HEK293 (cell line): ENCODE measurements at regions not wholly inside any gene's neighbourhood (a gene's known extent, or its start where the extent isn't known, plus 50 kb on each side); places are given as distances from the start of the nearest gene placed in this dataset.

Experiments used
- CTCF ChIA-PET: fragments of 350-600 bp; formaldehyde crosslinking; extraction: SDS; loops from one replicate; lab custom pipeline; 2021; ENCODE audit warnings: antibody characterized with exemption; lab: Yijun Ruan, JAX
- POLR2A ChIA-PET: fragments of 300-600 bp; formaldehyde crosslinking; extraction: SDS; loops from one replicate; lab custom pipeline; 2020; ENCODE audit warnings: antibody characterized with exemption, inconsistent platforms; lab: Yijun Ruan, JAX
- H3K27ac ChIP-seq: fragments of 200-500 bp; sonication (Bioruptor generic); 2 replicates; pipeline ENCODE4 v1.5.1; 2014; ENCODE audit warnings: low read depth, low read length, control low read depth, inconsistent platforms; ENCODE audit errors: extremely low read depth
- H3K36me3 ChIP-seq, 2 experiments: fragments of 200-500 bp in 1 of 2; sonication (Bioruptor generic) in 1 of 2; 1 replicate in 1 of 2; 2 replicates in 1 of 2; pipeline ENCODE4 v1.5.1; 2014 to 2017; ENCODE audit warnings: inconsistent platforms in 2 of 2, low read length in 2 of 2; ENCODE audit not compliant: control insufficient read depth in 2 of 2, insufficient read depth in 1 of 2
- H3K4me1 ChIP-seq: fragments of 200-500 bp; sonication (Bioruptor generic); 2 replicates; pipeline ENCODE4 v1.5.1; 2014; ENCODE audit warnings: mild to moderate bottlenecking, low read length, inconsistent platforms; ENCODE audit not compliant: control insufficient read depth, insufficient read depth
- H3K4me3 ChIP-seq: 2 replicates; pipeline ENCODE4 v1.5.1; 2011; ENCODE audit warnings: low read depth, mild to moderate bottlenecking, control low read depth, low read length, moderate library complexity
- H3K9me3 ChIP-seq: fragments of 200-500 bp; sonication (Bioruptor generic); 2 replicates; pipeline ENCODE4 v1.5.1; 2014; ENCODE audit warnings: low read depth, low read length, inconsistent platforms; ENCODE audit not compliant: control insufficient read depth, insufficient read depth
- GLI4 ChIP-seq: fragments of 450-650 bp; formaldehyde crosslinking; IDR thresholded peaks from 2 replicates; pipeline ENCODE4 v1.5.1; 2016; ENCODE audit warnings: missing biosample characterization, missing genetic modification characterization
- GLIS2 ChIP-seq: fragments of 450-650 bp; formaldehyde crosslinking; IDR thresholded peaks from 2 replicates; pipeline ENCODE4 v1.5.1; 2016; ENCODE audit warnings: missing biosample characterization, missing genetic modification characterization
- KLF10 ChIP-seq: fragments of 450-650 bp; IDR thresholded peaks from 2 replicates; pipeline ENCODE4 v1.5.1; 2018; ENCODE audit warnings: missing biosample characterization, mild to moderate bottlenecking, missing genetic modification characterization
- PRDM4 ChIP-seq: fragments of 450-650 bp; formaldehyde crosslinking; IDR thresholded peaks from 2 replicates; pipeline ENCODE4 v1.5.1; 2017; ENCODE audit warnings: missing biosample characterization, missing genetic modification characterization
- REPIN1 ChIP-seq: fragments of 450-650 bp; formaldehyde crosslinking; IDR thresholded peaks from 2 replicates; pipeline ENCODE4 v1.5.1; 2017; ENCODE audit warnings: missing biosample characterization, missing genetic modification characterization, low read depth
- SCRT2 ChIP-seq: fragments of 450-650 bp; formaldehyde crosslinking; IDR thresholded peaks from 2 replicates; pipeline ENCODE4 v1.5.1; 2016; ENCODE audit warnings: missing biosample characterization, missing genetic modification characterization
- SP2 ChIP-seq: fragments of 450-650 bp; formaldehyde crosslinking; IDR thresholded peaks from 2 replicates; pipeline ENCODE4 v1.5.1; 2016; ENCODE audit warnings: missing biosample characterization, missing genetic modification characterization
- ZBTB1 ChIP-seq: fragments of 450-650 bp; formaldehyde crosslinking; IDR thresholded peaks from 2 replicates; pipeline ENCODE4 v1.5.1; 2016; ENCODE audit warnings: missing biosample characterization, missing genetic modification characterization
- ZBTB20 ChIP-seq: fragments of 450-650 bp; formaldehyde crosslinking; IDR thresholded peaks from 2 replicates; pipeline ENCODE4 v1.5.1; 2016; ENCODE audit warnings: missing biosample characterization, missing genetic modification characterization
- ZBTB21 ChIP-seq: fragments of 450-650 bp; formaldehyde crosslinking; IDR thresholded peaks from 2 replicates; pipeline ENCODE4 v1.5.1; 2017; ENCODE audit warnings: missing biosample characterization, missing genetic modification characterization
- ZFP41 ChIP-seq: fragments of 450-650 bp; formaldehyde crosslinking; IDR thresholded peaks from 2 replicates; pipeline ENCODE4 v1.5.1; 2016; ENCODE audit warnings: missing biosample characterization, missing genetic modification characterization, borderline replicate concordance
- ZNF155 ChIP-seq: fragments of 450-650 bp; formaldehyde crosslinking; IDR thresholded peaks from 2 replicates; pipeline ENCODE4 v1.5.1; 2016; ENCODE audit warnings: missing biosample characterization, missing genetic modification characterization
- ZNF341 ChIP-seq: fragments of 450-650 bp; formaldehyde crosslinking; IDR thresholded peaks from 2 replicates; pipeline ENCODE4; 2016; ENCODE audit warnings: low read depth, missing biosample characterization, missing genetic modification characterization
- ZNF350 ChIP-seq: fragments of 450-650 bp; formaldehyde crosslinking; IDR thresholded peaks from 2 replicates; pipeline ENCODE4 v1.5.0; 2017; ENCODE audit warnings: missing biosample characterization, mild to moderate bottlenecking, missing genetic modification characterization
- ZNF544 ChIP-seq: fragments of 450-650 bp; formaldehyde crosslinking; IDR thresholded peaks from 2 replicates; pipeline ENCODE4 v1.5.0; 2017; ENCODE audit warnings: missing biosample characterization, missing genetic modification characterization
- ZNF549 ChIP-seq: fragments of 450-650 bp; IDR thresholded peaks from 2 replicates; pipeline ENCODE4 v1.5.1; 2018; ENCODE audit warnings: missing biosample characterization, missing genetic modification characterization, mild to moderate bottlenecking, inconsistent platforms, moderate library complexity
- ZNF585B ChIP-seq: fragments of 450-650 bp; formaldehyde crosslinking; IDR thresholded peaks from 2 replicates; pipeline ENCODE4 v1.5.1; 2016; ENCODE audit warnings: missing biosample characterization, missing genetic modification characterization
- ZNF596 ChIP-seq: fragments of 450-650 bp; IDR thresholded peaks from 2 replicates; pipeline ENCODE4 v1.5.0; 2018; ENCODE audit warnings: missing biosample characterization, mild to moderate bottlenecking, missing genetic modification characterization, moderate library complexity
- ZNF600 ChIP-seq: fragments of 450-650 bp; formaldehyde crosslinking; IDR thresholded peaks from 2 replicates; pipeline ENCODE4 v1.5.1; 2016; ENCODE audit warnings: missing biosample characterization, missing genetic modification characterization
- ZNF624 ChIP-seq: fragments of 450-650 bp; formaldehyde crosslinking; IDR thresholded peaks from 2 replicates; pipeline ENCODE4 v1.5.1; 2017; ENCODE audit warnings: missing biosample characterization, missing genetic modification characterization
- ZNF654 ChIP-seq: fragments of 450-650 bp; formaldehyde crosslinking; IDR thresholded peaks from 2 replicates; pipeline ENCODE4 v1.5.1; 2016; ENCODE audit warnings: low read depth, missing biosample characterization, missing genetic modification characterization
- ZSCAN18 ChIP-seq: fragments of 450-650 bp; formaldehyde crosslinking; IDR thresholded peaks from 2 replicates; pipeline ENCODE4 v1.5.1; 2016; ENCODE audit warnings: missing biosample characterization, missing genetic modification characterization
- ZXDB ChIP-seq: fragments of 450-650 bp; formaldehyde crosslinking; IDR thresholded peaks from 2 replicates; pipeline ENCODE4 v1.5.1; 2016; ENCODE audit warnings: missing biosample characterization, missing genetic modification characterization

- no peak for TF ChIP-seq PRDM4
Observed at GRCh38 chr3:5301651-5302297, 114.3 kb downstream of the EDEM1 start (continued).

GRCh38 chr3:5302661-5303060 lies 115.2 kb downstream of the EDEM1 start:
- Histone ChIP-seq H3K4me3 (no peak overlapping the region), H3K27ac (no peak overlapping the region), H3K36me3 (no peaks in the 10 kb centered on the region), H3K4me1 (no peaks in the 10 kb centered on the region), H3K9me3 (no peaks in the 10 kb centered on the region)
- ChIA-PET CTCF (no interaction called here), POLR2A (no interaction called here)
- TF ChIP-seq ZSCAN18 (tag by site-specific recombination) (no peak), ZBTB21 (tag by site-specific recombination) (no peak), REPIN1 (tag by site-specific recombination) (no peak), ZNF549 (tag by site-specific recombination) (no peak), ZNF350 (tag by site-specific recombination) (no peak), ZXDB (tag by site-specific recombination) (no peak), ZNF341 (tag by site-specific recombination) (no peak), ZNF624 (no peak), GLI4 (no peak), GLIS2 (tag by site-specific recombination) (no peak), ZFP41 (tag by site-specific recombination) (no peak)

- POLR2A ChIA-PET = no interaction called here
- TF ChIP-seq SP2 = no peak
- no peak for TF ChIP-seq ZNF155 (tag by site-specific recombination)
- no peak for TF ChIP-seq ZNF600 (tag by site-specific recombination)
- TF ChIP-seq, all 188 proteins: peak for 0
- Histone ChIP-seq H3K27ac (no peak overlapping the region), H3K9me3 (no peaks in the 10 kb centered on the region), H3K4me3 (no peak overlapping the region), H3K36me3 (no peaks in the 10 kb centered on the region), H3K4me1 (no peaks in the 10 kb centered on the region)
- CTCF ChIA-PET = no interaction called here
Observed at GRCh38 chr3:5304188-5304587, 116.7 kb downstream of the EDEM1 start.

GRCh38 chr3:5304789-5305683 lies 117.5 kb downstream of the EDEM1 start:
- H3K36me3 ChIP-seq = no peaks in the 10 kb centered on the region
- no peak overlapping the region for H3K27ac ChIP-seq
- POLR2A ChIA-PET = no interaction called here
- CTCF ChIA-PET = no interaction called here
- TF ChIP-seq ZNF544 (tag by site-specific recombination) (no peak), KLF10 (tag by site-specific recombination) (no peak), ZBTB20 (no peak), SCRT2 (peak; percentile 92), ZBTB1 (tag by site-specific recombination) (no peak), ZNF585B (no peak), ZNF596 (tag by site-specific recombination) (no peak), ZNF654 (tag by site-specific recombination) (peak; percentile 74)
- H3K4me1 ChIP-seq = no peaks in the 10 kb centered on the region
- no peak overlapping the region for H3K4me3 ChIP-seq
- H3K9me3 ChIP-seq = no peaks in the 10 kb centered on the region
